H1 (cell line): ENCODE measurements at regions not wholly inside any gene's neighbourhood (a gene's known extent, or its start where the extent isn't known, plus 50 kb on each side); places are given as distances from the start of the nearest gene placed in this dataset.

ENCODE experiments used
- ATF2 ChIP-seq: IDR thresholded peaks from 2 replicates; pipeline ENCODE4 v1.6.1; 2012; ENCODE audit warnings: low read length, inconsistent platforms
- CHD7 ChIP-seq: fragments of 300-600 bp; sonication (generic); IDR thresholded peaks from 2 replicates; pipeline ENCODE4 v1.7.1; 2012; ENCODE audit warnings: low read length, moderate library complexity, mild to moderate bottlenecking, inconsistent platforms; ENCODE audit not compliant: insufficient replicate concordance
- CTCF ChIP-seq, 3 experiments: IDR thresholded peaks; 1 replicate in 2 of 3; 2 replicates in 1 of 3; pipeline versions ENCODE4 v1.5.1 to v1.6.1; 2011; ENCODE audit warnings: low read length in 3 of 3, mild to moderate bottlenecking in 3 of 3, inconsistent platforms in 2 of 3, low read depth in 1 of 3, moderate library complexity in 1 of 3; ENCODE audit not compliant: insufficient read depth in 1 of 3; ENCODE audit errors: control extremely low read depth in 1 of 3
- NANOG ChIP-seq: IDR thresholded peaks from 2 replicates; pipeline ENCODE4 v1.6.1; 2011; ENCODE audit warnings: low read length, low read depth, mild to moderate bottlenecking, inconsistent platforms; ENCODE audit not compliant: insufficient read depth, poor library complexity, severe bottlenecking
- SRF ChIP-seq: IDR thresholded peaks from 2 replicates; pipeline ENCODE4 v1.6.1; 2011; ENCODE audit warnings: mild to moderate bottlenecking, low read depth, low read length, moderate library complexity
- TAF1 ChIP-seq: IDR thresholded peaks from 2 replicates; pipeline ENCODE4 v1.6.1; 2011; ENCODE audit warnings: mild to moderate bottlenecking, low read depth, low read length

- TF ChIP-seq CHD7 (no peak), CTCF (IDR thresholded peaks at IDR 0.05; ENCODE audit: control extremely low read depth in 1 of 3, insufficient read depth in 1 of 3, low read depth in 1 of 3, low read length in 3 of 3) (no peak), SRF (no peak), ATF2 (no peak), TAF1 (no peak), NANOG (no peak)
These were observed 1114.5 kb upstream of the LCORL start (continued) for GRCh38 chr4:19135895-19136633.
